KBM-7 (cell line): ENCODE measurements at regions not wholly inside any gene's neighbourhood (a gene's known extent, or its start where the extent isn't known, plus 50 kb on each side); places are given as distances from the start of the nearest gene placed in this dataset.
A peak's percentile ranks its signal among the peaks of the same experiment; 100 is the strongest.

ENCODE experiments used
- DNase-seq: peaks from one replicate; pipeline ENCODE4 v3.0.0-alpha.2; 2015
- in situ Hi-C: fragments of 300-500 bp; cut with MboI; formaldehyde crosslinking; loops from 2 replicates; pipeline ENCODE4 v1.14.3; 2020; ENCODE audit warnings: low sequenced_read_pairs, low pct_unique_long_range_greater_than_20kb, mixed read lengths

- in situ Hi-C loops: no loop called here
- no peak for DNase-seq
Measured at GRCh38 chr21:17427831-17428483, 84.9 kb upstream of the CXADR start.

GRCh38 chr21:17428484-17428869 is 84.4 kb upstream of the CXADR start:
- in situ Hi-C loops: no loop called here
- no peak for DNase-seq

- in situ Hi-C loops: no loop called here
- DNase-seq: no peak
Measured at GRCh38 chr21:17428980-17429379, 83.9 kb upstream of the CXADR start.

GRCh38 chr21:17429936-17430335 is 82.9 kb upstream of the CXADR start:
- DNase-seq: no peak
- in situ Hi-C loops: no loop called here

GRCh38 chr21:17432732-17433057 is 80.1 kb upstream of the CXADR start:
- in situ Hi-C loops: no loop called here
- no peak for DNase-seq

- DNase-seq: no peak
- in situ Hi-C loops: no loop called here
Measured at GRCh38 chr21:17433730-17434129, 79.1 kb upstream of the CXADR start.

- in situ Hi-C loops: no loop called here
Measured at GRCh38 chr21:17435565-17436543, 77.0 kb upstream of the CXADR start.

GRCh38 chr21:17436626-17437111 is 76.2 kb upstream of the CXADR start:
- DNase-seq: no peak
- in situ Hi-C loops: no loop called here

More at GRCh38 chr21:17435565-17436543, 77.0 kb upstream of the CXADR start:
- DNase-seq: no peak

GRCh38 chr21:17438635-17439034 is 74.2 kb upstream of the CXADR start:
- no peak for DNase-seq

GRCh38 chr21:17440969-17441368 is 71.9 kb upstream of the CXADR start:
- in situ Hi-C loops: no loop called here
- DNase-seq: no peak

More at GRCh38 chr21:17438635-17439034, 74.2 kb upstream of the CXADR start:
- in situ Hi-C loops: no loop called here

GRCh38 chr21:17441370-17441769 is 71.5 kb upstream of the CXADR start:
- in situ Hi-C loops: no loop called here
- DNase-seq: no peak

- DNase-seq: no peak
- in situ Hi-C loops: no loop called here
Measured at GRCh38 chr21:17442165-17442564, 70.7 kb upstream of the CXADR start.

GRCh38 chr21:17444828-17445227 is 68.0 kb upstream of the CXADR start:
- DNase-seq: no peak
- in situ Hi-C loops: no loop called here

GRCh38 chr21:17446737-17447136 is 66.1 kb upstream of the CXADR start:
- no peak for DNase-seq
- in situ Hi-C loops: no loop called here

GRCh38 chr21:17449701-17450100 is 63.1 kb upstream of the CXADR start:
- in situ Hi-C loops: no loop called here
- DNase-seq: no peak

GRCh38 chr21:17451364-17451891 is 61.4 kb upstream of the CXADR start:
- DNase-seq: no peak
- in situ Hi-C loops: no loop called here

GRCh38 chr21:17454315-17455027 is 58.4 kb upstream of the CXADR start:
- peak; percentile 96 for DNase-seq

GRCh38 chr21:17455028-17455353 is 57.9 kb upstream of the CXADR start:
- DNase-seq: no peak
- in situ Hi-C loops: no loop called here

More at GRCh38 chr21:17454315-17455027, 58.4 kb upstream of the CXADR start:
- in situ Hi-C loops: no loop called here

GRCh38 chr21:17455451-17455850 is 57.4 kb upstream of the CXADR start:
- in situ Hi-C loops: no loop called here
- DNase-seq: no peak

- no peak for DNase-seq
- in situ Hi-C loops: no loop called here
Measured at GRCh38 chr21:17458279-17458678, 54.6 kb upstream of the CXADR start.
